Left renal cortex interstitium (tissue), 4 donors: ENCODE measurements at regions not wholly inside any gene's neighbourhood (a gene's known extent, or its start where the extent isn't known, plus 50 kb on each side); places are given as distances from the start of the nearest gene placed in this dataset.
A peak's percentile ranks its signal among the peaks of the same experiment; 100 is the strongest.

Experiments used
- DNase-seq, 4 donors: peaks; one replicate each; pipeline ENCODE4 v3.0.0-alpha.2; 2013; ENCODE audit warnings: low read depth in 4 of 4, low spot score in 2 of 4, missing footprints in 1 of 4

DNA sequence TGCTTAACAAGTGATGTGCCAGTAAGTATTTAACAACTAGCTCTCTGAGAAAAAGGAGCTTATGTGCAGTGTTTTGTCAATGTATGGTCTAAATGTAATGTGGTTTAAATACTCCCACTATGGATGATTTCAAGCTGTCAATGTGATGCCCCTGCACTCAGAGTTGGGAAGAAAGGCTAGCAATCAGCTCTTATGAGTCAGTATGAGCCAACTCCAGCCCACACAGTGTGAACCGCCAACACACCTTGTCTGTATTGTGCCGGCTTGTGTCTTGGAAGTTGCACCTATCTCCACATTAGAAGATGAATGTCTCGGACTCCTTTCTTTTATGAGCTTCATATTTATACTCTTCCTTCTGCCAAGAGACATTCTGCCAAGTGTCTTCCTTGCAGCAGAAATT lies 703.8 kb upstream of the RAB6C start:
- no peak for DNase-seq

DNA sequence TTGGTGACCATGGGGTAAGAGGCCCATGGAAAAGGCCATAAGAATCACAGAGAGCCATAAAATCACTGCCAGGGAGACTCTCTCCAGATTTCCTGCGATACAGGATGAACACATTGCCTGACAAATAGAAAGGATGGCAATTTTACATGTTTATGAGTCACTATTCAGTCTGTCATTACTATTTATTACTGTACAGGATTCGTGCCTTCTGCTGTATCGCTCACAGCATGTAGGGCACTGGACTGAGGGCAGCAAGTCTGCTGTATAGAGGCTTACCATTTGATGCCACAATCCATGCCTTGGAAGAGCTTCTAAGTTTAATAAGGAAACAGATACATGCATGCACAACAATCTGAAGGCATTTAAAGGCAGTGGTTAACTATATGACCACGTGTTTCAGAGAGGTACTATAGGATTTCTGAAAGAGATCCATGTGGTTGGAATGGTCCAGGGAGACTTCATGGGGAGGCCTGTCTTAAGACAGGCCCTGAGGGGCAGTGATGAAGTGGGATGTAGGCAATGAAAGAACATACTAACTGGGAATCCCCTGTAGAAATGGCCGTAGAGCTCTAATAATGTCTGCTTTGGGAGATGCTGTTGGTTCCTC lies 702.4 kb upstream of the RAB6C start:
- no peak for DNase-seq

DNA sequence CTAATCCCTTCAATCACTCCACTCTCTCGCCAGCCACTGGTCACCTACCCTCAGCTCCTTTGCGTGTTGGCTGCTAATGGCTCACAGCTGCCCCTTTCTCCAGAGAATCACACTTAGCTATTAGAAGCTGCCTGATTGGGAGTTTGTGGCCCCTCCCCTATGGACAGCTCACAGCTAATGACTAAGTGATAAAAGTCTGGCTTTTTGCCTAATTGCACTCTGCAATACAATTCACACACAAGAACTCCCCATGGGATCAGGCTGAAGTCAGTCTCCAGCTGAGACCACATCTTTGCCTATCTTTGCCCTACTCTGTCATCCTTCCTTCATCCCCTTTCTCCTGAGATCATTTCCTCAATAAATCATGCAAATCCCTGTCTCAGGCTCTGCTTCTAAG lies 701.9 kb upstream of the RAB6C start:
- DNase-seq, result no peak

DNA sequence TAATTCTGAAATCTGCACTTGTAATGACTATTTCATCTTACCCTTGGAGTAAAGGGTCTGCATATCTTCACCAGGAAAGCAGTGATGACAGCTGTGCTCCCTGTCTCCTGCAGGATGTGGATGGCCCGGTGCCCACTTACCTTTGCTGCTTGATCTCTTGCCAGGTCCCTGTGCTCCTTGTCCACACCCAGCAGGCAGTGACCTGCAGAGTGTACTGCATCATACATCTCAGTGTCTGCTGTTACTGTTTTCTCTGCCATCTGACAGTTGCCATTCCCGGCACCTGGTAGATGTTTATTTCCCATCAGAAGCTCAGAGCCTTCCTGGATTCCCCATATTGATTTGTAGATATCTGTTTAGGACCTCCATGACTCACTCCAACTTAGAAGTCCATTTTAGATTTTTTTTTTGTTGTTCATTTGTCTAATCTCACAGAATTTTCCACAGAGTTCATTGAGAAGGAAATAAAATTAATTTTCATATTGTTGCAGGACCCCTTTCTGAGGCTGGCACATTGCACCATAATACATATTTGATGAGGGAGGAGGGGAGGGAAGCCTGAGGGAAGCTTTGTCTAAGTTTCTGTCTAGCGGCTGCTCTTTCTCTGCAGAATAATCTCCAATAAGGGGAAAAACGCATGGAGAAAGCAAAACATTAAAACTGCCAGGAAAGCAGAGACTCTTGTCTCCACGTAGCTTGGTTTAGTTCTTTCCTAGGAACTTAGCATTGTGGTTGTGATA lies 697.5 kb upstream of the RAB6C start:
- no peak for DNase-seq

DNA sequence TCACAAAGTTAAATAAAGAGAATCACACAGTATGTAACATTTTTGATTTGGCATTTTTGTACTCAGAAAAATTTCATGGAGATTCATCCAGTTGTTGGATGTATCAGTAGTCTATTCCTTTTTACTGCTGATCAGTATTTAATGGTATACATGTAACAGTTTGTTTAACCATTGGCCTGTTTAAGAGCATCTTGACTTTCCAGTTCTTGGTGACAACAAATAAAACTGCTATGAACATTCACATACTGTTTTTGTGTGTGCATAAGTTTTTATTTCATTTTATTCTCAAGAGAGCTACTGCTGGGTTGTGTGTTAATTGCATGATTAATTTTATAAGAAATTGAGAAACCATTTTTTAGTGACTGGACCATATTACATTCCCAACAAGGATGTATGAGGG lies 694.5 kb upstream of the RAB6C start:
- DNase-seq, result no peak

DNA sequence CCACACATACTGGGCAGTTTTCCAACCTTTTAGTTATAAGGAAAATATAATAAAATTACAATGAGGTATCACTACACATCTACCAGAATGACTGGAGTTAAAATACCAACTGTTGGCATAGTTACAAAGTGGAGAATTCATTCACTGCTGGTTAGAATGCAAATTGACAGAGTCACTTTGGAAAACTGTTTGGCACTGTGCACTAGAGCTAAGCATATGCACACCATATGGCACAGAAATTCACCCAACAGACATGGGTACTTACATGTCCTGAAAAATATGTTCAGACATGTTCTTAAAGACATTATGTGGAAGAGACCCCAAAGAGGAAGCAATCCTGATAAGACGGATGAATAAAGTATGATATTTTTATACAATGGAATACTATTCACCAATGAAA lies 686.1 kb upstream of the RAB6C start:
- no peak for DNase-seq

DNA sequence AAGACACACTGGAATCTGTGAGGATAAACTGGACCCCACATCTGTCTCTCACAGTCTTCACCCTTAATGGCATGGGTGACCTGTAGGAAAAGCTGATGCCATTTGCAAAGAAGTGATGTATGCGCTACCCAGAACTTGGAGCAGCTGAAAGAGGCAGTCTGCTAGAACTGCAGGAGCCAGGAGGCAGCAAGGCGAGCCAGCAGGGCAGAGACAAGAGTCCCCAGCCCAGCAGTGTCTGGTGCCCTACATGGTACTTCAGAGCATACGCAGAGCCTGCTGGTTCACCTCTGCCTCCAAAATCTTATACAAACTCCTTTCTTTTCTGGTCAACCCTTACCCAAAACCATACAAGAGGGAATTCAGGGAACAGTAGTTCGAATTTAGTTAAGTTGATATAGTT lies 683.1 kb upstream of the RAB6C start:
- no peak for DNase-seq

DNA sequence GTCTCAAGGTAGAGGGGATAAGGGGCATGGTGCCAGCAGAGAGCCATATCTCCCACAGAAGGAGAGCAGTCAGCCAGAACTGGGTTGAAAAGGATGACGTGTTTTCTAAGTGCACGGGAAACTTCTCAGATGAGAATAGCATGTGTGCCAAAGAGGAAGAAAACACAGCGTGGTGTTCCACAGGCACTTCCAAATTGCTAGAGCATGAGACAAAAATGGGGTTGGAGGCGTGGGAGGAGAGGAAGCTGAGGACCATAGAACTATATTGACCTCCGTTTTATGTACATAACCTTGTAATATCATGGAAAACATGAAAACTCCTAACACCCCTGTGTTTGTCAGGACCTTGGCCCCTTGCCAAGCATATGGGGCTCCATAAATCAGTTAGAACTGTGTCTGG lies 682.7 kb upstream of the RAB6C start:
- peak in 1 of 4 donors; percentile 34 for DNase-seq

DNA sequence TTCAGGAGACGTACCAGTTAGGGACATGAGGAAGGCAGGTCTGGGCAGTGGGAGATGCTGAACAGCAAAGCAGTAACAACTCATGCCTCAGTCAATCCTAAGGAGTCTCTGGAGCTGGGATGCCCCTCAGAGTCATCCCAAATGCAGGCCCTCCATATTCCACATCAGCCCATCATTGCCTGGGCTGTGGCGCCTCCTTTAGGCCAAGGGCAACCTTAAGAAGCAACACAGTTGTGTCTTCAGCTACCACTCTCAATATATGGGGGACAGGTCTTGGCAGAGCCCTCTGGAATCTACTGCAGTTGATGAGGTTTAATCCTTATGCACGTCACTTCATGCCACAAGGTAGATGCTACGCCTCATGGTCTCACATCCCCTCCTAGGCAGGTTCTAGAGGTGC lies 682.0 kb upstream of the RAB6C start:
- no peak for DNase-seq

DNA sequence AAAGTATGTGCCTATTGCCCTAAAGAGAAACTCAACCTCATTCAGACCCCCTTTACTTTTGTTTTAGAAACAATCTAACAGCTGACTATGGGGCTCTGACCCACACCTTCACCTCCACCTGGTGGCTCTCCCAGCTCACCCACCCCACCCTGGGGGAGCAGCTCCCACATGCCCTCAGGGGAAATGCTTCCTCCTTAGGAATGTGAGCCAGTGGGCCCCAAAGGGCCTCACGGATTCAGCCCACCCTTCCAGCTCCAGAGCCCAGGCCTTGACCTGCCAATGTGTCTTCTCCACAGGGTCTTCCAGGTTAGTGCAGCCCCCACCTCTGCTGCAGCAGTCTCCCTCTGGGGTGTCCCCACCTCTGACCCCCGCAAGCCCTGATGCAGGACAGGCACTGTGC lies 680.1 kb upstream of the RAB6C start:
- no peak for DNase-seq

DNA sequence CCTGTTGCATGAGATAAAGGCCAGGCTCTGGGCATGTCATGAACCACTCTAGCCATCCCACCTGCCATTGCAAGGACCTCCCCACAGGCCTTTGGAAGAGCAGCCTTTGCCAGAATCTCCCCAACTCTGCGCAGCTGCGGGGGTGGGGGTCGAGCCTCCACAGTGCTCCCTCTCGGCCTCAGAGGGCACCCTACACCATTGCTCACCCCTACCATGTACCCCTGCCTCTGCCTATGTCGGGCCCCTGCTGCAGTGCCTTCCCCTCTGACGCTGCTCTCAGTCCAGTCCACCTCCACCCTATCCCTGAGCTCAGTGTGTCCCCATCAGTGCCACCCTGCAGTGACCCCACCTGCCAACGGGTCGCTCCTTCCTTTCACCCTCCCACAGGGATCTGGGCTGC lies 679.7 kb upstream of the RAB6C start:
- no peak for DNase-seq

DNA sequence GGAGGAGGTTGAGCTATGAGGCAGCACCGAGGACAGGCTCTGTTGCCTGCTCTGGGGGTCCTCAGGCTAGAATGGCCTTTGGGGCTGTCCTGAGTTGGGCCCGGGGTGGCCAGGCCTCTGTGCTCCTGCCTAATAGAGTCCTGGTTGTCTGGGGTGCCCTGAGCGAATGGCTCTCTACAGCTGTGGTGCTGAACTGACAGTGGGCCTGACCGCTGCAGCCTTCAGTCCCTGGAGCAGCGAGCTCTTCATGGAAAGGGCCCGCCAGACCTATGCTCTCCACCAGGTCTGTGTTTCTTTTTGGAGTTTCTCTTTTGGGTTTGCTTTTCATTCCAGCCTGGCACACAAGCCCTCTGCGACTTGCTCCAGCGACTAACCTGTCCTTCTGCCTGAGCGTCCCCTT lies 679.0 kb upstream of the RAB6C start:
- no peak for DNase-seq

DNA sequence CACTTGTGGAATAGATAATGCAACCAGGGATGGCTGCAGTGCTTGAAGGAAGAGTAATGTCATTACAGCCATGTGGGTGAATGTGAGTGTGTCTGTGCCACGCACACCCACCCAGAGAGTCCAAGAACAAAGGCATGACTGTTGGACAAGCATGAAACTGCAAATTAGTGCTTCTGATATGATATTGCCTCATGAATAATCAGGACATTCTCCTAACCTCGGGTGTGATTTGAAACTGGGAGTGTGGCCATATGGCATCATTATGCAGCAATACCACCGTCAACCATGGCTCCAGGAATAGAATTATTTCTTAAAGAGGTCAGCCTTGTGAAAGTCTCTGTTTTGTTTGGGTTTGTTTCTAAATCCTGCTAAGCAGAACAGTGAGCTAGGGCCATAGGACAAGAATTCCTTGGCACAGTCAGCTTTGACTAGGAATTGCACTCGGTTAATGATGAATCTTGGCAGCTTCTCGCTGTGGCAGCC lies 678.0 kb upstream of the RAB6C start:
- peak in 1 of 4 donors; percentile 12 for DNase-seq

DNA sequence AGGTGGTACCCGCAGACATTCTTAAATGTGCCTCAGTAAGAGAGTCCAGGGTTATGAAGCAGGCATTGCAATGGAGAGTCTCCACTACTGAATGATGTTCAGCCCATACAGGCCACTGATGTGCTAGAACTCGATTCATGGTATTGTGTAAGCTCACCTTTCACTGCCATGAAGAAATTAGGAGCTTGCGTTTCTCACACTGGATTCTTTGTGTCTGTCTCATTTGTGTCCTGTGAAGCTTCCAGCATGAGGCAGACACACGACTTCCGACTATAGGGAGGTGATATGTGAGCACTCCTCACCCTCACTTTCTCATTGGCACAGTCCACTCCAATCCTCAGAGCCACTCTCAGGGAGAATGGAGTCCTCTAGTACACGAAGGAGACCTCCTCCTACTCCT lies 677.4 kb upstream of the RAB6C start:
- DNase-seq, result no peak

DNA sequence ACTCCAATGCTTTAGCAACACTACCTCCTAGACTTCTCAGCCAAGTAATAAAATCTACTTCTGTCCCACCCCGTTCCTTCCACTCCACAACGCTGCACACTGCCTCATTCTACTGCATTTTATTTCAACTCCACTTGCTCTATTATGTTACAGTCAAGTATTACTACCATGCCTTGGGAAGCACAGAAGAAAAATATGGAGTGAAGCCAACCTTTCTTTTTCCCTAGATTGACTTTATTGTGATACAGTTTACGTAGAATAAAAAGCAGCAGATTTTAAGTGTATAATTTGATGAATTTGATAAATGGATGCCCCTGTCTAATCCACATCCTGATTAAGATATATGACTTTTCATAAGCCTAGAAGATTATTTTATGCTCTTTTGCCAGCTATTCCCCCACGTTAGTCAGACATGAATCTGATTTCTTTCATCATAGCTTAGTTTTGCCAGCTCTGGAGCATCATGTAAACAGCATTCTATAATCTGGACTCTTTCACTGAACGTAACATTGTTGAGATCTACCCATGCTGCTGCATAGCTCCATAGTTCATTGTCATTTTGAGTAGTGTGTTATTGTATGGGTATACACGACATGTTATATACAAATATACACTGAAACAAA lies 676.8 kb upstream of the RAB6C start:
- no peak for DNase-seq

DNA sequence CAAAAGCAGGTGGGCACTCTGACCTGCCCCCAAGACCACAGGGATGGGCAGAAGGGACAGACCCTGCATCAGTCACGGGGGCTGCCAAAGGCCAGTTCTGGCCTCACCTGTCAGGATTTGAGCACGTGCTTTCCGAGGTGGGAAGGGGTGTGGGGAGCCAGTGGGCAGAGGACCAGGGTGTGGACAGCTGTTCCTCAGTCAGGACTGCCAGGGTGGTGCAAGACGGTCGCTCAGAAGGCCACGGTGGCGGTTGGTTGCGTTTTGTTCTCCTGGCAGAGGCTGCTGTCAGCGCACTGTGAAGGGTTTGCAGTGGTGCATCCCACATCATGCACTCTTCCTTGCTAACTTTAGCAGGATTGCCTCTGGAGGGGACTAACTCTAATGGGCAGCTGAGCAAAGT lies 665.3 kb upstream of the RAB6C start:
- DNase-seq, result no peak

DNA sequence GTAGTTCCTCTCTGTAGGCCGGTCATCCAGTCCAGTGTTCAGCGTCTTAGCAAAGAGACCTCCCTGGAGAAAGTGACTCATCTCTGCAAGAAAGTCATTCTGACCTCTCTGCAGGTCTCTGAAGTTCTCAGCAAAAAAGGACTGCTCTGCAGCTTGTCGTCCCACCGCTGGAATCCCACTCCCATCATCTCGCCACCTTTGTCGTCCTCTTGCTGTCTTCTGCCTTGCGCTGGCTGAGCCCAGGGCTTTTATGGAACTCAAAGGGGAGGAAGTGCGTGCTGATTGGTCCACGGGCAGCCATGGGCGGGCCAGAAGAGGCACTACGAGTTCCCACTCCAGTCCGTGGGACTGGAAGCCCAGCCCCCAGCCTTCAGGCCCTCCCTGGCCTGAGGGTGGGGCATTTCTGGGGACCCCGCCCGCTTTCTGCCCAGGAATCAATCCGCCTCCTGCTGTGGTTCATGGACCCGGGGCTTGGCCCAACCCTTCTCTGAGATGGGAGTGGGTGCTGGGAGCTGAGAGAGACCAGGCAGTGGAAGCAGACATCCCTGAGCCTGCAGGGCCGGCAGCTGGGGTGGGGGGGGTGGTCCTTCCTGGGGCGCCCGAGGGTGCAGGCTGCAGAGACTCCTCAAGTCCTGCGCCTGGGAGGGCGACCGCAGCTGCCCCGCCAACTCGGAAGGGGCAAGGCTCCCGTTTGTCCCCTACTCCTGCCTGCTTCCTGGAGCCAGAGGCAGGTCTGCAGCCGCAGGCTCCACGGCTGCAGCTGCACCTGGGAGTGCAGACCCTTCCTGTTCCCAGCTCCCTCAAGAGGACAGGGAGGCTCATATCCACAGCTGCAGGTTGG lies 660.7 kb upstream of the RAB6C start:
- no peak for DNase-seq

DNA sequence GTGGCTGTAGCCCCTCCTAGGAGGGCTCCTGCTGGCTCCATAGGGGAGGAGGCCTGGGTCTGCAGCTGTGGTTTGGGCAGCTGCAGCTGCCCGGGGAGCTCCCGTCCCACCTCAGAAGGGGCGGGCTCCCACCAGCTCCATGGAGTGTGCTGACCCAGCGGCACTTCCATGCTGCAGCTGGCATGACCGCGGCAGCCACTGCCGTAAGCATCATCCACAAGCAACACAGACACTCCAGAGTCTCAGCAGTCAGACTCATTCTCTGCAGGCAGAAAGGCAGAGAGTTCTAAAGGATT lies 660.1 kb upstream of the RAB6C start:
- DNase-seq, result no peak

DNA sequence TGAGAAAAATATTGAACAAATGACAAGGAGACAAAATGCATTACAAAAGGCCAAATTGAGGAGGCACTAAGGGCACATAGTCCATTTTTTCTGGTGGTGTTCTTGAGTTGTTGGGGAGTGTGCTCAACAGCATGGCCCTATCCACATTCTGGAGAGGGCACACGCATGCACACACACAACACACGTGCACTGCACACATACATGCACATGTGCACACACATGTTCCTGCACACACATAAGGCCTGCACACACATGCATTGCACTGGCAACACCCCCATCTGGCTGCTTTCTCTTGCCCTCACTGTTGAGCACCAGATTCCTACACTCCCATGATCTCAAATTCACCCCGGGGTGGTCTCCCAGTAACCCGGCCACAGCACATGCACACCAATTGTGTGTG lies 659.2 kb upstream of the RAB6C start:
- no peak for DNase-seq

DNA sequence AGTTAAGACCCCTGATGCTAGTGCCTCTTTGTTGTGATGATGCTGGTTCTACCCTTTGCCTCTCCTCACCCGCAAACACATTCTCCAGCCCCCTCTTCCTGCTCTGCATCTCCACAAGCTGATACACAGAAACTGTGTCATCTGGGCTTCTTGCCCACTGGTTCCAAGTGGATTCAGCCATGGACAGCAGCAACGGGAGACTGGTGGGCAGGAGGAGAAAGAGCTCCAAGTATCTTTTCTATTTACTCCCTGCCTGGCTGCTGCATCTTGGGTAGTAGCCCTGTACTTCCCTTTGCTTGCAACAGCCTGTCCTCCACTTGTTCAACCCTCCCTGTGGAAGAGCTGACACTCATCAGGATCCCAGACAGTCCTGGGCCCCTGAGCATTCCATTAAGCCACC lies 655.1 kb upstream of the RAB6C start:
- no peak for DNase-seq

DNA sequence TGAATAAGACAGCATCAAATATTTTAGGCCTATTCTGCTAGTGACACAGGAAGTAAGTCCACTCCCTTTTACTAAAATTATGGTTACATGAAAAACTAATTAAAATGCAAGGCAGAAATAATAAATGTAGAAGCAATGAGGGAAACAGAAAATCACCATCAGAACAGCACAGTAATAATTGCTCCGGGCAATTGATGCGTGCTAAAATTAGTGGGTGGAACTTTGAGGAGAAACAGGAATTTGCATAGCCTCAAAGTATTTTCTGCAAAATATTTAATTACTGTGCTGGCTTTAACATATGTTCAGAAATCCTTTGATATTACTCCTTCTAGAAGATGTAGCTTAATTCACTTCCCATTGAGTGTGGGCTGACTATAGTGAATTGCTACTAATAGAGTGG lies 654.3 kb upstream of the RAB6C start:
- DNase-seq, result no peak

DNA sequence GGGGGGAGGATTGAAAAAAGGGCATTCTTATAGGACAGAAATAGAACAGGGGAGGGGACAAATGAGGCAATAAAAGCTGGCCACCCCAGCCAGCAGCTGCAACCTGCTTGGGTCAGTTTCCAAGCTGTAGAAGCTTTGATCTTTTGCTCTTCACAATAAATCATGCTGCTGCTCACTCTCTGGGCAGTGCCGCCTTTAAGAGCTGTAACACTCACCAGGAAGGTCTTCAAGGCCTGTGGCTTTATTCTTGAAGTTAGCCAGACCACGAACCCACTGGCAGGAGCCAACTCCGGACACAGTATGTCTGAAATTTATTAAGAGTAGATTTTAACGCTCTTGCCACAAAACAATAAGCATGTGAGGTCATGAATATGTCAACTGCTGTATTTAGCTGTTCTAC lies 649.9 kb upstream of the RAB6C start:
- DNase-seq, result no peak
